ENCODE measurements at regions not wholly inside any gene's neighbourhood (a gene's known extent, or its start where the extent isn't known, plus 50 kb on each side); places are given as distances from the start of the nearest gene placed in this dataset.

DNA sequence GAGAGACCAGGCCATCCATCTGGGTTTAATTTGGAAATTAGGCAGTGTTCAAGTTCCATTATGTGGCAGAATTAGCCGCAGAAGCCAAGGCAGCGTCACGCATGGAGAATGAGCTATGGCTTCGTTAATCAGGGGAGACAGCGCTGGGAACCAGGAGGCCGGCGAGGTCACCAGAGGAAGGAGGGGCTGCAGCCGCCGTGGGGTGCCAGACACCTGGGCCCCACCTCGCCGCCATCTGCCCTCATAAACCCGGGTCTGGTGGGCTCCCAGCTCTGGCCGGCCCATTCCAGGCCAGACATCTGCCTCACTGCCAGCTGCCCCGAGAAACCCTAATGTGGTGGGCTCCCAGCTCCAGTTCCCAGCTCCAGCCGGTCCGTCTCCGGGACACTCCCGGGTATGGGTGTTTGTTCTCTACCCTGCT, 676.9 kb downstream of the BRD1 start:
- TF ChIP-seq, protein P1, sequence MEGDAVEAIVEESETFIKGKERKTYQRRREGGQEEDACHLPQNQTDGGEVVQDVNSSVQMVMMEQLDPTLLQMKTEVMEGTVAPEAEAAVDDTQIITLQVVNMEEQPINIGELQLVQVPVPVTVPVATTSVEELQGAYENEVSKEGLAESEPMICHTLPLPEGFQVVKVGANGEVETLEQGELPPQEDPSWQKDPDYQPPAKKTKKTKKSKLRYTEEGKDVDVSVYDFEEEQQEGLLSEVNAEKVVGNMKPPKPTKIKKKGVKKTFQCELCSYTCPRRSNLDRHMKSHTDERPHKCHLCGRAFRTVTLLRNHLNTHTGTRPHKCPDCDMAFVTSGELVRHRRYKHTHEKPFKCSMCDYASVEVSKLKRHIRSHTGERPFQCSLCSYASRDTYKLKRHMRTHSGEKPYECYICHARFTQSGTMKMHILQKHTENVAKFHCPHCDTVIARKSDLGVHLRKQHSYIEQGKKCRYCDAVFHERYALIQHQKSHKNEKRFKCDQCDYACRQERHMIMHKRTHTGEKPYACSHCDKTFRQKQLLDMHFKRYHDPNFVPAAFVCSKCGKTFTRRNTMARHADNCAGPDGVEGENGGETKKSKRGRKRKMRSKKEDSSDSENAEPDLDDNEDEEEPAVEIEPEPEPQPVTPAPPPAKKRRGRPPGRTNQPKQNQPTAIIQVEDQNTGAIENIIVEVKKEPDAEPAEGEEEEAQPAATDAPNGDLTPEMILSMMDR (IDR thresholded peaks at IDR 0.05; ENCODE audit: low read length): no peak
- TF ChIP-seq EZH2 (optimal IDR thresholded peaks at IDR 0.05; ENCODE audit: low read depth, low read length) (no peak), EZH2phosphoT487 (IDR thresholded peaks at IDR 0.05; ENCODE audit: low read length) (no peak)

All from MM.1S (cell line).